GM12878 (cell line): ENCODE measurements at regions not wholly inside any gene's neighbourhood (a gene's known extent, or its start where the extent isn't known, plus 50 kb on each side); places are given as distances from the start of the nearest gene placed in this dataset.

ENCODE experiments used
- ATAC-seq: fragments of 200-7000 bp; cut with Tn5 transposase; 3 replicates; pipeline ENCODE4 v1.9.1; 2020; ENCODE audit warnings: mild to moderate bottlenecking, moderate library complexity
- BruUV-seq: library from RNA; stranded (reverse); fragments of 400-500 nt; replicated peaks from 2 replicates; lab custom pipeline; 2021; lab: Mats Ljungman, UMichigan
- CTCF ChIA-PET: fragments of 300-600 bp; sonication (Branson Sonifier 250); formaldehyde crosslinking; extraction: SDS; loops from one replicate; lab custom pipeline; 2021; ENCODE audit warnings: inconsistent platforms; lab: Yijun Ruan, JAX
- POLR2A ChIA-PET: fragments of 350-600 bp; formaldehyde crosslinking; extraction: SDS; loops from one replicate; lab custom pipeline; 2021; ENCODE audit warnings: inconsistent platforms; lab: Charles Lee
- RAD21 ChIA-PET: fragments of 300-600 bp; sonication (Branson Sonifier 250); formaldehyde crosslinking; loops from one replicate; lab custom pipeline; 2023; ENCODE audit warnings: antibody characterized with exemption; ENCODE audit not compliant: unreplicated experiment; lab: Charles Lee
- SMC1A ChIA-PET: fragments of 300-600 bp; sonication (Branson Sonifier 250); formaldehyde crosslinking; loops from one replicate; lab custom pipeline; 2023; ENCODE audit not compliant: unreplicated experiment, uncharacterized antibody; lab: Charles Lee
- DNase-seq: peaks from one replicate; pipeline ENCODE4 v3.0.0-alpha.2; 2011; ENCODE audit warnings: low read depth, low spot score
- FAIRE-seq: peaks from 3 replicates; lab custom pipeline; 2011; peaks lifted over from hg19 to GRCh38; lab: Jason Lieb, UNC
- H2AFZ ChIP-seq: 2 replicates; pipeline ENCODE4 v1.6.0; 2011; ENCODE audit warnings: low read depth, low read length, control low read depth; ENCODE audit not compliant: control insufficient read depth
- H3K27ac ChIP-seq: 2 replicates; pipeline ENCODE4 v1.5.1; 2011; ENCODE audit warnings: control low read depth; ENCODE audit not compliant: control insufficient read depth, insufficient read depth
- H3K27me3 ChIP-seq, 2 experiments: replicated peaks in 1 of 2; 2 replicates each; pipeline versions ENCODE4 v1.6.0 to v1.6.1; 2011; ENCODE audit warnings: low read length in 1 of 2; ENCODE audit not compliant: control insufficient read depth in 2 of 2, insufficient read depth in 2 of 2
- H3K36me3 ChIP-seq, 2 experiments: 2 replicates each; pipeline ENCODE4 v1.5.1; 2011; ENCODE audit warnings: low read length in 1 of 2; ENCODE audit not compliant: control insufficient read depth in 2 of 2, insufficient read depth in 2 of 2
- H3K4me1 ChIP-seq: 2 replicates; pipeline ENCODE4 v1.6.1; 2011; ENCODE audit warnings: mild to moderate bottlenecking, low read length, moderate library complexity, mixed read lengths; ENCODE audit not compliant: control insufficient read depth, insufficient read depth
- H3K4me2 ChIP-seq: 2 replicates; pipeline ENCODE4 v1.6.0; 2011; ENCODE audit warnings: control low read depth; ENCODE audit not compliant: control insufficient read depth, insufficient read depth
- H3K4me3 ChIP-seq: fragments of 200-600 bp; sonication (generic); 2 replicates; pipeline ENCODE4 v1.5.1; 2016
- H3K79me2 ChIP-seq: 2 replicates; pipeline ENCODE4 v1.6.0; 2011; ENCODE audit warnings: low read length; ENCODE audit not compliant: control insufficient read depth, insufficient read depth
- H3K9ac ChIP-seq: 2 replicates; pipeline ENCODE4 v1.8.0; 2011; ENCODE audit warnings: low read length, control low read depth, mixed read lengths; ENCODE audit not compliant: control insufficient read depth, insufficient read depth
- H3K9me3 ChIP-seq: replicated peaks from 3 replicates; pipeline ENCODE4 v1.5.1; 2011; ENCODE audit warnings: mild to moderate bottlenecking, low read length; ENCODE audit not compliant: control insufficient read depth, insufficient read depth
- H4K20me1 ChIP-seq: 2 replicates; pipeline ENCODE4 v1.6.0; 2011; ENCODE audit not compliant: control insufficient read depth, insufficient read depth
- CBFB ChIP-seq: IDR thresholded peaks from 2 replicates; pipeline ENCODE4 v1.6.1; 2016; ENCODE audit warnings: antibody characterized with exemption, low read depth
- CBX3 ChIP-seq: fragments of 200-600 bp; sonication (generic); IDR thresholded peaks from 2 replicates; pipeline ENCODE4 v1.6.1; 2016; ENCODE audit warnings: low read depth, borderline replicate concordance
- GABPA ChIP-seq: IDR thresholded peaks from 2 replicates; pipeline ENCODE4 v1.6.1; 2014; ENCODE audit warnings: antibody characterized with exemption, low read depth, mild to moderate bottlenecking, inconsistent platforms
- IKZF1 ChIP-seq: fragments of 450-650 bp; conservative IDR thresholded peaks from 2 replicates; pipeline ENCODE4 v1.6.1; 2017; ENCODE audit warnings: antibody characterized with exemption, mild to moderate bottlenecking
- MEF2B ChIP-seq: fragments of 450-650 bp; IDR thresholded peaks from 2 replicates; pipeline ENCODE4 v1.6.1; 2018; ENCODE audit warnings: mild to moderate bottlenecking, moderate library complexity; ENCODE audit not compliant: partially characterized antibody, poor library complexity, severe bottlenecking
- MTA2 ChIP-seq: fragments of 450-650 bp; IDR thresholded peaks from 2 replicates; pipeline ENCODE4 v1.6.1; 2016; ENCODE audit warnings: low read depth, mild to moderate bottlenecking, moderate library complexity
- MYC ChIP-seq: IDR thresholded peaks from 2 replicates; pipeline ENCODE4 v1.6.1; 2011; ENCODE audit warnings: mild to moderate bottlenecking, low read length, moderate library complexity, inconsistent platforms; ENCODE audit not compliant: insufficient read depth, insufficient replicate concordance, insufficient read length, severe bottlenecking
- NR2C1 ChIP-seq: fragments of 450-650 bp; IDR thresholded peaks from 2 replicates; pipeline ENCODE4 v1.6.1; 2017; ENCODE audit warnings: antibody characterized with exemption, mild to moderate bottlenecking, moderate library complexity
- POU2F2 ChIP-seq: IDR thresholded peaks from 3 replicates; pipeline ENCODE4 v1.6.1; 2011; ENCODE audit warnings: low read depth, mild to moderate bottlenecking, low read length, borderline replicate concordance
- RBBP5 ChIP-seq: fragments of 200-600 bp; sonication (generic); conservative IDR thresholded peaks from 2 replicates; pipeline ENCODE4 v1.6.1; 2016
- RUNX3 ChIP-seq: IDR thresholded peaks from 2 replicates; pipeline ENCODE4 v1.6.1; 2012; ENCODE audit warnings: low read length, inconsistent platforms
- SMAD1 ChIP-seq: fragments of 450-650 bp; IDR thresholded peaks from 2 replicates; pipeline ENCODE4 v1.6.1; 2018; ENCODE audit warnings: mild to moderate bottlenecking, low read depth; ENCODE audit not compliant: partially characterized antibody
- SUPT20H ChIP-seq: IDR thresholded peaks from 2 replicates; pipeline ENCODE4 v1.6.1; 2011; ENCODE audit warnings: low read depth, mild to moderate bottlenecking, low read length, moderate library complexity, borderline replicate concordance; ENCODE audit not compliant: control insufficient read depth
- TARDBP ChIP-seq: IDR thresholded peaks from 2 replicates; pipeline ENCODE4 v1.6.1; 2016; ENCODE audit warnings: borderline replicate concordance
- TBL1XR1 ChIP-seq: IDR thresholded peaks from 2 replicates; pipeline ENCODE4 v1.6.1; 2012; ENCODE audit warnings: low read depth, low read length, improper control_type of control experiment
- ZNF384 ChIP-seq: IDR thresholded peaks from 2 replicates; pipeline ENCODE4 v1.6.1; 2012; ENCODE audit warnings: low read depth, mild to moderate bottlenecking, low read length, improper control_type of control experiment, borderline replicate concordance
- WGBS: methylation state at CpG from one replicate; pipeline ENCODE4 v1.1.6; 2016; ENCODE audit warnings: low lambda C conversion rate; ENCODE audit not compliant: insufficient replicate concordance, insufficient coverage; ENCODE audit errors: missing lambda C conversion rate; 5-methylcytosine and 5-hydroxymethylcytosine counted together
- in situ Hi-C: fragments of 300-500 bp; cut with MboI; formaldehyde crosslinking; loops from 9 replicates; pipeline ENCODE4 v1.14.3; 2018; ENCODE audit warnings: mixed read lengths
- intact Hi-C: fragments of 100-400 bp; cut with micrococcal nuclease; formaldehyde crosslinking; loops from one replicate; pipeline ENCODE4 v1.14.2; 2022; ENCODE audit not compliant: unreplicated experiment
- TF ChIP-seq, protein P1 (sequence below): fragments of 450-650 bp; IDR thresholded peaks from 2 replicates; pipeline ENCODE4 v1.6.1; 2017; ENCODE audit warnings: mild to moderate bottlenecking, moderate library complexity
- TF ChIP-seq, protein P2 (sequence below): IDR thresholded peaks from 2 replicates; pipeline ENCODE4 v1.6.1; 2011; ENCODE audit warnings: mild to moderate bottlenecking, low read depth, low read length, moderate library complexity; ENCODE audit not compliant: insufficient replicate concordance
- TF ChIP-seq, protein P3 (sequence below): fragments of 450-650 bp; IDR thresholded peaks from 2 replicates; pipeline ENCODE4 v1.6.1; 2017; ENCODE audit warnings: low read depth, mild to moderate bottlenecking, moderate library complexity

DNA sequence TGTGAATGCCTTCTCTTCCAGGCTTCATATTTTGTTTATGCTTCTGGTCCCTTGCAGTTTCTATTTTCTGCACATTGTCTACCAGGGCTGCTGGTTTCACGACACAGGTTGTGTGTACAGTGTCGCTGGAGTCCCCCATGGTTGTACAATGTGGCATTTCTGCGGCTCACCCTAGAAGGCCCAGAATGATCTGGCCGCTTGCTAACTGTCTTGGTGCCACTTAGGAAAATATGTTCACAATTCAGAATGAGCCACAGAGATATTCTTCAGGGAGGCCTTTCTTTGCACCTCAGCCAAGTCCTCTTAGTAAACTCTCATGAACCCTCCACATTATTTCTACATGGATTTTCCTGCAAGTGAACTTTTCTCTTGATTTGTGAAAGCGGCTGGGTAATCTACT lies 195.4 kb downstream of the SUDS3 start:
- H3K36me3 ChIP-seq, result no peaks in the 10 kb centered on the region
- ChIA-PET RAD21 (no interaction called here), CTCF (no interaction called here), SMC1A (no interaction called here), POLR2A (no interaction called here)
- no peak for DNase-seq
- intact Hi-C loops (no loop called here), in situ Hi-C loops (no loop called here)
- BruUV-seq, result no TSS peak
- no peak overlapping the region for H3K4me3 ChIP-seq
- WGBS, result 42% methylated on average over 5 of the region's 5 CpGs
- H3K79me2 ChIP-seq, result no peaks in the 10 kb centered on the region
- H3K9me3 ChIP-seq, result no peaks in the 10 kb centered on the region
- TF ChIP-seq NR2C1 (no peak), MEF2B (no peak), RBBP5 (no peak), CBX3 (no peak), RUNX3 (no peak), CBFB (no peak), TARDBP (no peak), SUPT20H (no peak), SMAD1 (no peak), IKZF1 (no peak), ZNF384 (no peak), MTA2 (no peak), MYC (no peak), GABPA (no peak), TBL1XR1 (no peak), POU2F2 (no peak)
- TF ChIP-seq, protein P1, sequence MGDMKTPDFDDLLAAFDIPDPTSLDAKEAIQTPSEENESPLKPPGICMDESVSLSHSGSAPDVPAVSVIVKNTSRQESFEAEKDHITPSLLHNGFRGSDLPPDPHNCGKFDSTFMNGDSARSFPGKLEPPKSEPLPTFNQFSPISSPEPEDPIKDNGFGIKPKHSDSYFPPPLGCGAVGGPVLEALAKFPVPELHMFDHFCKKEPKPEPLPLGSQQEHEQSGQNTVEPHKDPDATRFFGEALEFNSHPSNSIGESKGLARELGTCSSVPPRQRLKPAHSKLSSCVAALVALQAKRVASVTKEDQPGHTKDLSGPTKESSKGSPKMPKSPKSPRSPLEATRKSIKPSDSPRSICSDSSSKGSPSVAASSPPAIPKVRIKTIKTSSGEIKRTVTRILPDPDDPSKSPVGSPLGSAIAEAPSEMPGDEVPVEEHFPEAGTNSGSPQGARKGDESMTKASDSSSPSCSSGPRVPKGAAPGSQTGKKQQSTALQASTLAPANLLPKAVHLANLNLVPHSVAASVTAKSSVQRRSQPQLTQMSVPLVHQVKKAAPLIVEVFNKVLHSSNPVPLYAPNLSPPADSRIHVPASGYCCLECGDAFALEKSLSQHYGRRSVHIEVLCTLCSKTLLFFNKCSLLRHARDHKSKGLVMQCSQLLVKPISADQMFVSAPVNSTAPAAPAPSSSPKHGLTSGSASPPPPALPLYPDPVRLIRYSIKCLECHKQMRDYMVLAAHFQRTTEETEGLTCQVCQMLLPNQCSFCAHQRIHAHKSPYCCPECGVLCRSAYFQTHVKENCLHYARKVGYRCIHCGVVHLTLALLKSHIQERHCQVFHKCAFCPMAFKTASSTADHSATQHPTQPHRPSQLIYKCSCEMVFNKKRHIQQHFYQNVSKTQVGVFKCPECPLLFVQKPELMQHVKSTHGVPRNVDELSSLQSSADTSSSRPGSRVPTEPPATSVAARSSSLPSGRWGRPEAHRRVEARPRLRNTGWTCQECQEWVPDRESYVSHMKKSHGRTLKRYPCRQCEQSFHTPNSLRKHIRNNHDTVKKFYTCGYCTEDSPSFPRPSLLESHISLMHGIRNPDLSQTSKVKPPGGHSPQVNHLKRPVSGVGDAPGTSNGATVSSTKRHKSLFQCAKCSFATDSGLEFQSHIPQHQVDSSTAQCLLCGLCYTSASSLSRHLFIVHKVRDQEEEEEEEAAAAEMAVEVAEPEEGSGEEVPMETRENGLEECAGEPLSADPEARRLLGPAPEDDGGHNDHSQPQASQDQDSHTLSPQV, result no peak
- TF ChIP-seq, protein P2, sequence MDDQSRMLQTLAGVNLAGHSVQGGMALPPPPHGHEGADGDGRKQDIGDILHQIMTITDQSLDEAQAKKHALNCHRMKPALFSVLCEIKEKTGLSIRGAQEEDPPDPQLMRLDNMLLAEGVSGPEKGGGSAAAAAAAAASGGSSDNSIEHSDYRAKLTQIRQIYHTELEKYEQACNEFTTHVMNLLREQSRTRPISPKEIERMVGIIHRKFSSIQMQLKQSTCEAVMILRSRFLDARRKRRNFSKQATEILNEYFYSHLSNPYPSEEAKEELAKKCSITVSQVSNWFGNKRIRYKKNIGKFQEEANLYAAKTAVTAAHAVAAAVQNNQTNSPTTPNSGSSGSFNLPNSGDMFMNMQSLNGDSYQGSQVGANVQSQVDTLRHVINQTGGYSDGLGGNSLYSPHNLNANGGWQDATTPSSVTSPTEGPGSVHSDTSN, result no peak
- TF ChIP-seq, protein P3, sequence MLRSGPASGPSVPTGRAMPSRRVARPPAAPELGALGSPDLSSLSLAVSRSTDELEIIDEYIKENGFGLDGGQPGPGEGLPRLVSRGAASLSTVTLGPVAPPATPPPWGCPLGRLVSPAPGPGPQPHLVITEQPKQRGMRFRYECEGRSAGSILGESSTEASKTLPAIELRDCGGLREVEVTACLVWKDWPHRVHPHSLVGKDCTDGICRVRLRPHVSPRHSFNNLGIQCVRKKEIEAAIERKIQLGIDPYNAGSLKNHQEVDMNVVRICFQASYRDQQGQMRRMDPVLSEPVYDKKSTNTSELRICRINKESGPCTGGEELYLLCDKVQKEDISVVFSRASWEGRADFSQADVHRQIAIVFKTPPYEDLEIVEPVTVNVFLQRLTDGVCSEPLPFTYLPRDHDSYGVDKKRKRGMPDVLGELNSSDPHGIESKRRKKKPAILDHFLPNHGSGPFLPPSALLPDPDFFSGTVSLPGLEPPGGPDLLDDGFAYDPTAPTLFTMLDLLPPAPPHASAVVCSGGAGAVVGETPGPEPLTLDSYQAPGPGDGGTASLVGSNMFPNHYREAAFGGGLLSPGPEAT, result no peak
- ATAC-seq, result no peak
- no peak overlapping the region for H2AFZ ChIP-seq
- H3K9ac ChIP-seq, result no peak overlapping the region
- no peak overlapping the region for H3K4me2 ChIP-seq
- no peak overlapping the region for H3K27ac ChIP-seq
- H4K20me1 ChIP-seq, result no peaks in the 10 kb centered on the region
- FAIRE-seq, result no peak
- H3K4me1 ChIP-seq, result no peaks in the 10 kb centered on the region
- no peaks in the 10 kb centered on the region; a peak in 1 of 4 replicates for H3K27me3 ChIP-seq
